ENCODE measurements at regions not wholly inside any gene's neighbourhood (a gene's known extent, or its start where the extent isn't known, plus 50 kb on each side); places are given as distances from the start of the nearest gene placed in this dataset.

DNA sequence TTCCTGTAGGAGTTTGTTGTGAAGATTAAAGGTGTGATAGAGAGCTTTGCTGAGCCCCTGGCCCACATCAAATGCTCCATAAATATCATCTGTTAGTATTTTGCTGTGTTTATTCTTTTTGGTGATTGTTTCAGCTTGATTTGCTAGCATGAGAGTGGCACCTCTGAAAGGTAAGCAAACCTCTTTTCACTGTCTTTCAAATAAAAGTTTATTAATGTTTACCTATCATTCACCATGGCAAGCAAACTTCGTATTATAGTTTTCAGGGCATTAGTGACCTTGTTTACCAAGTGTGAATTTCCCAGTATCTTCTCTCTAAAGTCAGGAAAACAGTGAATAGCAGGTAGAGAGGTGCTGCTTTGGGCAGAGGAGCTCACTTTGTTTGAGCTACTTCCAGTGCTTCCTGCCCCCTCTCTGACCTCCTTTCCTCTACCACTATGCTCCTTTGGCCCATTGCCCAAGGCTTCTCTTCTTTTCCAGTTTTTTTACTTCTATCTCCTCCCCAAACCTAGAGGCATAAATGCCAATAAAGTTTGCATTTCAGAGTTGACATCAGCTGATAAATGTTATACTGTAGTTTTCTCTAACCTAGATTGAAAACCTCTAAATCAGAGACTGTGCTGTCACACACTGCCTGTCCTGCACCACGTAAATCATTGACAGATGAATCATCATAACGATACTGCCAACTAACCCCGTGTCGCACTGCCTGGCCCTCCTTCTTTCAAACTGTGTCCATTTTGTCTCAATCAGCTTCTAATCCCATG lies 569.0 kb downstream of the TUSC7 start (continued):
- TF ChIP-seq CTBP2 (IDR thresholded peaks at IDR 0.05; ENCODE audit: borderline replicate concordance, insufficient read depth, insufficient read length, low read length) (no peak), KDM5A (IDR thresholded peaks at IDR 0.05; ENCODE audit: low read length) (no peak)
- TF ChIP-seq, protein P1, sequence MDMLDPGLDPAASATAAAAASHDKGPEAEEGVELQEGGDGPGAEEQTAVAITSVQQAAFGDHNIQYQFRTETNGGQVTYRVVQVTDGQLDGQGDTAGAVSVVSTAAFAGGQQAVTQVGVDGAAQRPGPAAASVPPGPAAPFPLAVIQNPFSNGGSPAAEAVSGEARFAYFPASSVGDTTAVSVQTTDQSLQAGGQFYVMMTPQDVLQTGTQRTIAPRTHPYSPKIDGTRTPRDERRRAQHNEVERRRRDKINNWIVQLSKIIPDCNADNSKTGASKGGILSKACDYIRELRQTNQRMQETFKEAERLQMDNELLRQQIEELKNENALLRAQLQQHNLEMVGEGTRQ (IDR thresholded peaks at IDR 0.05; ENCODE audit: low read length): no peak
- TF ChIP-seq, protein P2, sequence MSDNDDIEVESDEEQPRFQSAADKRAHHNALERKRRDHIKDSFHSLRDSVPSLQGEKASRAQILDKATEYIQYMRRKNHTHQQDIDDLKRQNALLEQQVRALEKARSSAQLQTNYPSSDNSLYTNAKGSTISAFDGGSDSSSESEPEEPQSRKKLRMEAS (IDR thresholded peaks at IDR 0.05): no peak
